Left lung (tissue), 4 donors: ENCODE measurements at regions not wholly inside any gene's neighbourhood (a gene's known extent, or its start where the extent isn't known, plus 50 kb on each side); places are given as distances from the start of the nearest gene placed in this dataset.

Experiments used
- ATAC-seq: fragments of 200-7000 bp; cut with Tn5 transposase; one replicate; pipeline ENCODE4 v1.9.1; 2020; ENCODE audit warnings: moderate library complexity
- DNase-seq, 4 donors: peaks; one replicate each; pipeline ENCODE4 v3.0.0-alpha.2; 2013 to 2020
- H3K27ac ChIP-seq, 2 donors: fragments of 200-600 bp; sonication (generic) in 1 of 2; one replicate each; pipeline versions ENCODE4 v1.5.0 to v1.8.0; 2020 to 2021
- H3K27me3 ChIP-seq, 2 donors: fragments of 200-600 bp; sonication (generic) in 1 of 2; one replicate each; pipeline versions ENCODE4 v1.5.0 to v1.8.0; 2020 to 2021
- H3K36me3 ChIP-seq, 2 donors: fragments of 200-600 bp; sonication (generic) in 1 of 2; one replicate each; pipeline versions ENCODE4 v1.5.0 to v1.8.0; 2020 to 2021
- H3K4me1 ChIP-seq, 2 donors: fragments of 200-600 bp; one replicate each; pipeline ENCODE4 v1.8.0; 2021
- H3K4me3 ChIP-seq, 2 donors: fragments of 200-600 bp; sonication (generic) in 1 of 2; one replicate each; pipeline versions ENCODE4 v1.5.0 to v1.8.0; 2020 to 2021; ENCODE audit warnings: mild to moderate bottlenecking in 1 of 2
- H3K9me3 ChIP-seq, 2 donors: fragments of 200-600 bp; sonication (generic) in 1 of 2; one replicate each; pipeline versions ENCODE4 v1.5.0 to v1.8.0; 2020 to 2021
- intact Hi-C, 2 donors: fragments of 100-400 bp; cut with DNase I; formaldehyde crosslinking; loops; one replicate each; pipeline versions ENCODE4 v1.11.2 to v1.14.2; 2022
- TF ChIP-seq, protein P1 (sequence below), 2 donors: fragments of 200-600 bp; sonication (generic) in 1 of 2; IDR thresholded peaks; one replicate each; pipeline versions ENCODE4 v1.5.0 to v1.8.0; 2021; ENCODE audit warnings: antibody characterized with exemption in 2 of 2
- donor health status: DM: no; HTN: yes; CAD: no.
- donor health status: DM: no; HTN: no; CAD: no.

DNA sequence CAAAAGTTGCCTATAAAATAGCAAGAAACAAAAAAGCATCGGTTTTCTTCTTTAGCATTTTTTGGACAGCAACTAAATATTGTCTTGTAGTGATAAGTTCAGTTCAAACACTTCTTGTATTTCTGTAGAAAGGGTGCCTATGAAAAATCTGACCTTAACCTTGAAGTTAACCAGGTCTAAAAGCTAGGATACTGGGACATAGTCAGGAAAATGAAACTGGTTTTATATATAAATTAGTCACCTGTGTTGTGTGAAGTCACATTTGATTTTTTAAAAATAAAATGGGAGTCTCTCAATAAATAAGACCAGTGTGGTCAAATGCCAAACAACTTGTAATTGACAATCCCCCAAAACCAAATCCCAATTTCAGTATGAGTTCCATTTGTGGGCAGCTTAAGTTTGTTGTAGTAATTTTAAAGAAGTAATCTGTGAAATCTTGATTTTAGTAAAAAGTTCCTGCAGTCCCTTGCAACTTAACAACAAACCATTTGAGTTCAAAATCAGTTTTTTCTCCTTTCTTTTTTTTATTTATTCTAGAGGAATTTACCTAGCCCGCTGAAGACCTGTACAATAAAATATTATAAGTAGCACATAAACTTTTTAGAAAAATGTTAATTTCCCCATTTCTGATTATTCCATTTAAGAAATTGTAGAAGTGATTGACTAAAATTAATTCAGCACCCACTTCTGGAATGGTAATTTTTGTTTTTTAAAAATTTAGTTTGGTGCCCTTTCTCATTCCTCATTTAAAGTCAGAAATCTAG, 84.5 kb upstream of the PPARA start:
- Histone ChIP-seq H3K27ac (peak overlapping the region; percentile 97 to 100), H3K9me3 (no peaks in the 10 kb centered on the region), H3K4me3 (no peak overlapping the region), H3K4me1 (peaks cover 23 to 90% of the 10 kb centered on the region in 2 donors), H3K27me3 (no peaks in the 10 kb centered on the region), H3K36me3 (no peaks in the 10 kb centered on the region)
- no peak for ATAC-seq
- intact Hi-C loops = no loop called here
- DNase-seq = no peak
- TF ChIP-seq, protein P1, sequence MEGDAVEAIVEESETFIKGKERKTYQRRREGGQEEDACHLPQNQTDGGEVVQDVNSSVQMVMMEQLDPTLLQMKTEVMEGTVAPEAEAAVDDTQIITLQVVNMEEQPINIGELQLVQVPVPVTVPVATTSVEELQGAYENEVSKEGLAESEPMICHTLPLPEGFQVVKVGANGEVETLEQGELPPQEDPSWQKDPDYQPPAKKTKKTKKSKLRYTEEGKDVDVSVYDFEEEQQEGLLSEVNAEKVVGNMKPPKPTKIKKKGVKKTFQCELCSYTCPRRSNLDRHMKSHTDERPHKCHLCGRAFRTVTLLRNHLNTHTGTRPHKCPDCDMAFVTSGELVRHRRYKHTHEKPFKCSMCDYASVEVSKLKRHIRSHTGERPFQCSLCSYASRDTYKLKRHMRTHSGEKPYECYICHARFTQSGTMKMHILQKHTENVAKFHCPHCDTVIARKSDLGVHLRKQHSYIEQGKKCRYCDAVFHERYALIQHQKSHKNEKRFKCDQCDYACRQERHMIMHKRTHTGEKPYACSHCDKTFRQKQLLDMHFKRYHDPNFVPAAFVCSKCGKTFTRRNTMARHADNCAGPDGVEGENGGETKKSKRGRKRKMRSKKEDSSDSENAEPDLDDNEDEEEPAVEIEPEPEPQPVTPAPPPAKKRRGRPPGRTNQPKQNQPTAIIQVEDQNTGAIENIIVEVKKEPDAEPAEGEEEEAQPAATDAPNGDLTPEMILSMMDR (IDR thresholded peaks at IDR 0.05) = no peak

DNA sequence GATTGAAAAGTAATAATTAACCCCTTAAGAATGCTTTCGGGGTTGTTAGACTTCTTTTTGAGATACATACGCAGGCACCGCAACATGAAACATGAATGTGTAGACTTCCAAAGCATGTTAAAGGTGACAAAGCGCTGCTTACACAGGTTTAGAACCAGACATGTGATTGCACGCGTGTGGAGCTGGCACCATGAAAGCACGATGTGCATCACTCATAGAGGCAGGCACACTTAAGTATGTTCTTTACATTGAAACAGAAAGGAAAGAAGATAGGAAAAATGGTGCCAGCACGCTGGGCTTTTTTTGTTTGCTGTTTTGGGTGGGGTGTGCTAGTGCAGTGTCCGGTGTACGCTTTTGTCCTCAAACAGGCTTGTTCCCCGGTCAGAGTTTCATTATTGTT, 83.6 kb upstream of the PPARA start:
- ATAC-seq (no peak), DNase-seq (peak in 2 of 4 donors; percentile 24 to 25)
- Histone ChIP-seq H3K27ac (peak overlapping the region; percentile 97 to 100), H3K4me1 (peaks cover 23 to 82% of the 10 kb centered on the region in 2 donors), H3K36me3 (no peaks in the 10 kb centered on the region), H3K4me3 (no peak overlapping the region), H3K27me3 (no peaks in the 10 kb centered on the region), H3K9me3 (no peaks in the 10 kb centered on the region)
- TF ChIP-seq, protein P1 (IDR thresholded peaks at IDR 0.05) = no peak
- intact Hi-C loops = no loop called here

DNA sequence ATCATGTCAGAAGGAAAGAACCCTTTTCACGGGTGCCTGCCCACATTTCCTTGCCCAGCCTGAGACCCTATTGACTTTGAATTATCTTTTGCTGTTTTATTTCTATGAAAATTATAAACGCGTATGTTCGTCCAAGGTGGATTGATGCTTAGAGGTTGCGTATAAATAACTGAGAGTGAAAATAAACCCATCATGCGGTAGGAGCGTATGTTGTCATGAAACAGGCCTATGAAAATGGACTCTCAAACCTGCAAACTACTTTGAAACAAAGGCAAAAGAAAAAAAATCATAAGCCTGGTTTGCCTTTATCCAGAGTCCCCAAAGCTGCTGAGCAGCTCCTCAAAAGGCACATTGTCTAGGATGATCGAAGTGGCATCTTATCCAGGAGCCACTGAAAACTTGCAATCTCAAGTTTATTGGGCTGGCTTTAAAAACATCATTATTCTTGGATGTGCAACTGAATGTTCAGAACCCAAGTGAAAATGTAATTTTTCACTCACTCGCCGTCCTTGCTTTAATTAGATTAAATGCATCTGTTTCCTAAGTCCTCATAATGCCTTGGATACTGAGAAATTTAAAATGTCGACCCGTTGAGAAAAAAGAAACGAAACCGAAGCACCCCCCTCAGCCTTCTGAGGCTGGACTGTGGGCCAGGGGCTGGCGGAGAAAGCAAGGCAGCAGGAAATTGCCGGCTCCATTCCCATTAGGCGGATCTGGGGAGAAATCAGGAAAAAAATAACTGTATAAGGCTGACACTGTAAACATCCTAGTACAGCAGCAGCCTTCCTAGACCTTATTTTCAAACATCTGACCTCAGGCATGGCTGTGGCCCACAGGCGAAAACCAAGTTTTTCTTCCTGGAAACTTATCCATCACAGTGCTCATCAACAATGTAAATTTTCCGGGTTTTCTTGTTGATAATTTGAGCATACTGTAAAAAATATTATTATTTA, 82.9 kb upstream of the PPARA start:
- ATAC-seq = no peak
- Histone ChIP-seq H3K36me3 (no peaks in the 10 kb centered on the region), H3K4me3 (no peak overlapping the region), H3K27ac (peak overlapping the region; percentile 97 to 100), H3K9me3 (no peaks in the 10 kb centered on the region), H3K4me1 (peaks cover 23 to 79% of the 10 kb centered on the region in 2 donors), H3K27me3 (no peaks in the 10 kb centered on the region)
- intact Hi-C loops = no loop called here
- TF ChIP-seq, protein P1 (IDR thresholded peaks at IDR 0.05) = no peak
- DNase-seq = peak in 3 of 4 donors; percentile 26 to 55 (median 29)

DNA sequence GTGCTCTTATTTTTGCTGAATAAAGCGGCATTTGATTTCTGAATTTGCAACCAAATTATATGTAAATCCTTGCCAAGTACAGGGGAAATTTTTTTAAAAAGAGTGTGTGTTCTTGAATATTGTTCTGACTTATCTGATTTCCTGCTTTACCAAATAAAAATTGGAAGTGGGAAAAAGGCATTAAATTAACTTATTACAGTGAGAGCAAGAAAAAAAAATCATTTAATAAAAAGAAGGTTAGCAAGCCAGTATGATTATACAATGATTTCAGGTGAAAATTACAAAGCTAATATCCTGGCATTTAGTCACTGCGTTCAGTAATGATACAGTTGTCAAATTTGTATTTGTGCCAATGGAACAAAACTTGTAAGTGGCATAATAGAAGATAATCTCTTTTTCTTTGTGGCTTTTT, 82.1 kb upstream of the PPARA start:
- no peak for DNase-seq
- peak overlapping the region in 1 of 2 donors; percentile 67 for H3K4me3 ChIP-seq
- no peaks in the 10 kb centered on the region for H3K27me3 ChIP-seq
- intact Hi-C loops = no loop called here
- no peaks in the 10 kb centered on the region for H3K36me3 ChIP-seq
- H3K9me3 ChIP-seq = no peaks in the 10 kb centered on the region
- peak overlapping the region; percentile 97 to 100 for H3K27ac ChIP-seq
- ATAC-seq = no peak
- TF ChIP-seq, protein P1 (IDR thresholded peaks at IDR 0.05) = no peak
- peaks cover 23 to 79% of the 10 kb centered on the region in 2 donors for H3K4me1 ChIP-seq
